Left lung (tissue), 4 donors: ENCODE measurements at regions not wholly inside any gene's neighbourhood (a gene's known extent, or its start where the extent isn't known, plus 50 kb on each side); places are given as distances from the start of the nearest gene placed in this dataset.
"Not testable (repeated sequence)": the region's sequence is repeated elsewhere in the genome, so short reads cannot be mapped to it uniquely, and the experiment has no call there.

Experiments
- ATAC-seq: fragments of 200-7000 bp; cut with Tn5 transposase; one replicate; pipeline ENCODE4 v1.9.1; 2020; ENCODE audit warnings: moderate library complexity
- DNase-seq, 4 donors: peaks; one replicate each; pipeline ENCODE4 v3.0.0-alpha.2; 2013 to 2020
- H3K27ac ChIP-seq, 2 donors: fragments of 200-600 bp; sonication (generic) in 1 of 2; one replicate each; pipeline versions ENCODE4 v1.5.0 to v1.8.0; 2020 to 2021
- H3K27me3 ChIP-seq, 2 donors: fragments of 200-600 bp; sonication (generic) in 1 of 2; one replicate each; pipeline versions ENCODE4 v1.5.0 to v1.8.0; 2020 to 2021
- H3K36me3 ChIP-seq, 2 donors: fragments of 200-600 bp; sonication (generic) in 1 of 2; one replicate each; pipeline versions ENCODE4 v1.5.0 to v1.8.0; 2020 to 2021
- H3K4me1 ChIP-seq, 2 donors: fragments of 200-600 bp; one replicate each; pipeline ENCODE4 v1.8.0; 2021
- H3K4me3 ChIP-seq, 2 donors: fragments of 200-600 bp; sonication (generic) in 1 of 2; one replicate each; pipeline versions ENCODE4 v1.5.0 to v1.8.0; 2020 to 2021; ENCODE audit warnings: mild to moderate bottlenecking in 1 of 2
- H3K9me3 ChIP-seq, 2 donors: fragments of 200-600 bp; sonication (generic) in 1 of 2; one replicate each; pipeline versions ENCODE4 v1.5.0 to v1.8.0; 2020 to 2021
- CTCF ChIP-seq, 2 donors: fragments of 200-600 bp; sonication (generic) in 1 of 2; IDR thresholded peaks; one replicate each; pipeline versions ENCODE4 v1.5.0 to v1.8.0; 2021; ENCODE audit warnings: antibody characterized with exemption in 2 of 2
- intact Hi-C, 2 donors: fragments of 100-400 bp; cut with DNase I; formaldehyde crosslinking; loops; one replicate each; pipeline versions ENCODE4 v1.11.2 to v1.14.2; 2022
- donor health status: DM: no; HTN: yes; CAD: no.
- donor health status: DM: no; HTN: no; CAD: no.

DNA sequence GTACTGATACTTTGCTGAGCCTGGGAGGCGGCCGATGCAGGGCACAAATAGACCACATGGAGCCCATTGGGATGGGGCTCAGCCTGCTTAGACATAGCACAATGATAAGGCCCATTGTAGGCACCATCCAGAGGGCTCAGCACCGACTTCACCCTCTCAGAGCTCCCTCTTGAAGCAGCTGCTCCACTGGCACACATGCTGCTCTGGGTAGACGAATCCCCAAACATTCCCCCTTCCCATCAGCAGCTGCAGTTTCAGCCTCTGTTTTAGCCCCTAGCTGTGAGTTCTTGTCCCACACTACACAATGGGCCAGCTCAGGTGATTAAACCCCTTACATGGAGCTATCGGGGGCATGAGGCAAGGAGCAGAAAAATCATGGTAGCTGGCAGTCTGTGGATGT, 174.1 kb downstream of the RGS9 start:
- TF ChIP-seq CTCF (IDR thresholded peaks at IDR 0.05), result no peak
- no peak for ATAC-seq
- H3K9me3 ChIP-seq, result no peaks in the 10 kb centered on the region

GRCh38 chr17:65307961-65308316, 170.8 kb downstream of the RGS9 start:
- DNase-seq (no peak), ATAC-seq (no peak)
- Histone ChIP-seq H3K27ac (no peak overlapping the region), H3K36me3 (no peaks in the 10 kb centered on the region), H3K27me3 (no peaks in the 10 kb centered on the region), H3K9me3 (no peaks in the 10 kb centered on the region), H3K4me1 (no peaks in the 10 kb centered on the region), H3K4me3 (no peak overlapping the region)
- intact Hi-C loops, result no loop called here
- TF ChIP-seq CTCF (IDR thresholded peaks at IDR 0.05), result no peak

More for the DNA sequence above, 174.1 kb downstream of the RGS9 start:
- Histone ChIP-seq H3K36me3 (no peaks in the 10 kb centered on the region), H3K4me3 (no peak overlapping the region), H3K4me1 (no peaks in the 10 kb centered on the region), H3K27me3 (no peaks in the 10 kb centered on the region), H3K27ac (no peak overlapping the region)
- intact Hi-C loops, result no loop called here
- DNase-seq, result no peak

DNA sequence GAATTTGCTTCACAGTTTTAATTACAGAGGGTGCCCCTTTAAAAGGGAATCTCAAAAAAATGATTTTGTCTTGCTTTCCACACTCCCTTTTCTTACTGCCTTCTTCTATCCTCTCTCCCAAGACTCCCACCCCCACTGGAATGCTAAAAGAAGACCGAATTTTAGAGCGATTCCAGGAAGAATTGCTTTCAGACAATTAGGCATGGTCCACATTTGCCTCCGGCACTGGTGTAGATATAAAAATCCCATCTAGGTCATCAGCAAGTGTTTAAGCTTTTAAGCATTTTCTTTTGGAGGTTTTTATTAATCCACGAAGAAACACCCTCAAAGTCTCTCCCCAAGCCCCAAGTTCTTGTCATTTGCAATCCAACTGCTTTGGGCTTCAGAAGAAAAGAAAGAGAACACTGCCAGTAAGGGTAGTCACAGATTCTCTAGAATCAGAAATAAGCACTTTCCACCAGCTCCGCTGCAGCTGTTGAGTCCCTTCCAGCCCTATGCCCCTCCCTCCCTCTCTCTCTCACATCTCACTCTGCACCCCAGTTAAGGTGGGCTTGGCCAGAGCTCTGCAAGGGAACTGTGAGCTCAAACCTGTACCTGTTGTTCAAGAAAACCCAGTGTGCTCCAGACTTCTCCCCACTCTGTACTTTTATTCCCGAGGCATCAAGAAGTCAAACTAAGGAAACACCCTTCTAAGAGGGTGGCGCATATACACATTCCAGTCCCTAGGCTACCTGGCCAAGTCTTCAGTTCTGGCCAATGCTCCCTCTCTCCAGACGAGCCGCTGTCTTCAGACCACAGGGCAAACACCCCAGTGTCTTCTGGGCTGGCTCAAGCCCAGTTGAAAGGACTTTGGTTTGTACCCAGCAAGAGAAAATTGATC, 170.2 kb downstream of the RGS9 start:
- H3K4me3 ChIP-seq, result no peak overlapping the region

DNA sequence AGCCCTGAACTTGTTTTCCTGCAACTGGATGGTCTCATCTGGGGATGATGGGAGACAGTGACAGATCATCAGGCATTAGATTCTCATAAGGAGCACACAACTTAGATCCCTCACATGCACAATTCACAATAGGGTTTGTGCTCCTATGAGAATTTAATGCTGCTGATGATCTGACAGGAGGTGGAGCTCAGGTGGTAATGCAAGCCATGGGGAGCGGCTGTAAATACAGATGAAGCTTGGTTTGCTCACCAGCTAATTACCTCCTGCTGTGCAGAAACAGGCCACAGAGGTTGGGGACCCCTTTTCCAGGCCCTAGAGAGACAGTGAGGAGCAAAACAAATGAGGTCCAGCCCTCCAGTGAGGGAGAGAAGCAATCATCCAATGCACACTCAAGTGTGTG, 168.6 kb downstream of the RGS9 start:
- H3K27me3 ChIP-seq, result no peaks in the 10 kb centered on the region
- no peaks in the 10 kb centered on the region for H3K4me1 ChIP-seq
- no peaks in the 10 kb centered on the region for H3K36me3 ChIP-seq
- no peak overlapping the region for H3K27ac ChIP-seq
- no peak overlapping the region for H3K4me3 ChIP-seq
- TF ChIP-seq CTCF (IDR thresholded peaks at IDR 0.05), result no peak
- no peak for ATAC-seq
- DNase-seq, result no peak
- intact Hi-C loops, result no loop called here
- H3K9me3 ChIP-seq, result no peaks in the 10 kb centered on the region

More for the DNA sequence above, 170.2 kb downstream of the RGS9 start:
- Histone ChIP-seq H3K4me1 (no peaks in the 10 kb centered on the region), H3K36me3 (no peaks in the 10 kb centered on the region), H3K9me3 (no peaks in the 10 kb centered on the region), H3K27ac (no peak overlapping the region), H3K27me3 (no peaks in the 10 kb centered on the region)
- intact Hi-C loops, result no loop called here
- DNase-seq, result no peak
- no peak for TF ChIP-seq CTCF (IDR thresholded peaks at IDR 0.05)
- ATAC-seq, result no peak

DNA sequence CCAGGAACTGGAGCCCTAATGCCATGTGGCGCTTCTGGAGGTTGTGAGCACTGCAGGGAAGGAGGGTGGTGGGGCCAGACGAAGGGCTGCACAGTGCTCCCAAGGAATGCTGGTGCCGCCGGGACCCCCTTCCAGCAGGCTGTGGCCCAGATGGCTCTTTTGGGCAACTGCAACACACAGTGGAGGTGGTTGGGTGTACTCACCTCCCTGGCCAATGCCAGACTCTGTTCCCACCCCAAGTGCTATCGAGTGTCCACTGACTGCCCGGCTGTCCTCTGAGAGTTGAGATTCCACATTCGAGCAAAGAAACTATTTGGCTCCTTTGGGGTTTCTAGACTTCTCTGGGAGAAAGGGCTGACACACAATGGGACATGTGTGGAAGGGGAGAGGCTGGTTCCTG, 167.9 kb downstream of the RGS9 start:
- H3K36me3 ChIP-seq, result no peaks in the 10 kb centered on the region
- no peaks in the 10 kb centered on the region for H3K9me3 ChIP-seq
- no peak overlapping the region for H3K4me3 ChIP-seq
- H3K27me3 ChIP-seq, result no peaks in the 10 kb centered on the region
- H3K27ac ChIP-seq, result no peak overlapping the region
- no peaks in the 10 kb centered on the region for H3K4me1 ChIP-seq
- intact Hi-C loops, result no loop called here
- no peak for DNase-seq
- no peak for TF ChIP-seq CTCF (IDR thresholded peaks at IDR 0.05)
- ATAC-seq, result no peak

- intact Hi-C loops, H3K27me3 ChIP-seq, ATAC-seq, H3K27ac ChIP-seq, H3K4me1 ChIP-seq, DNase-seq, H3K9me3 ChIP-seq, H3K4me3 ChIP-seq, H3K36me3 ChIP-seq: not testable (repeated sequence)
These were observed 164.7 kb downstream of the RGS9 start for GRCh38 chr17:65301882-65302281.
